ENCODE measurements at regions not wholly inside any gene's neighbourhood (a gene's known extent, or its start where the extent isn't known, plus 50 kb on each side); places are given as distances from the start of the nearest gene placed in this dataset.

- no peak for TF ChIP-seq CTCF (conservative IDR thresholded peaks at IDR 0.05; ENCODE audit: low read depth, low read length)
- no peak for TF ChIP-seq EZH2 (IDR thresholded peaks at IDR 0.05; ENCODE audit: low read length, unreplicated experiment)
- no peak for TF ChIP-seq EZH2phosphoT487 (IDR thresholded peaks at IDR 0.05; ENCODE audit: borderline replicate concordance, low read length)
These were observed 466.8 kb upstream of the MEX3C start for GRCh38 chr18:51664236-51664635.
